ENCODE measurements at regions not wholly inside any gene's neighbourhood (a gene's known extent, or its start where the extent isn't known, plus 50 kb on each side); places are given as distances from the start of the nearest gene placed in this dataset.

GRCh38 chr20:11371831-11372230 is 545.9 kb upstream of the BTBD3 start:
- Histone ChIP-seq H3K9me3 (ENCODE audit: insufficient read depth, low read depth, low read length) (no peaks in the 10 kb centered on the region; the same call in 1 of the 2 replicates), H3K79me2 (ENCODE audit: insufficient read depth, low read length) (no peaks in the 10 kb centered on the region), H3K36me3 (ENCODE audit: insufficient read depth, low read length) (no peaks in the 10 kb centered on the region), H3K4me1 (ENCODE audit: insufficient read depth, low read length, poor library complexity, severe bottlenecking) (no peaks in the 10 kb centered on the region), H2AFZ (ENCODE audit: low read length) (no peak overlapping the region), H3K4me2 (ENCODE audit: low read depth, low read length, poor library complexity, severe bottlenecking) (no peak overlapping the region), H3K27me3 (ENCODE audit: insufficient read depth, low read length, poor library complexity, severe bottlenecking) (no peaks in the 10 kb centered on the region), H3K9me2 (replicated peaks; ENCODE audit: low read depth, low read length) (no peaks in the 10 kb centered on the region), H3K9ac (ENCODE audit: low read depth, low read length, poor library complexity, severe bottlenecking) (no peak overlapping the region), H4K20me1 (ENCODE audit: insufficient read depth, low read length, poor library complexity, severe bottlenecking) (no peaks in the 10 kb centered on the region), H3K4me3 (ENCODE audit: low read length, poor library complexity, severe bottlenecking) (no peak overlapping the region), H3F3A (ENCODE audit: low read depth) (no peaks in the 10 kb centered on the region)
- no peak for TF ChIP-seq EZH2phosphoT487 (IDR thresholded peaks at IDR 0.05; ENCODE audit: borderline replicate concordance)

DNA sequence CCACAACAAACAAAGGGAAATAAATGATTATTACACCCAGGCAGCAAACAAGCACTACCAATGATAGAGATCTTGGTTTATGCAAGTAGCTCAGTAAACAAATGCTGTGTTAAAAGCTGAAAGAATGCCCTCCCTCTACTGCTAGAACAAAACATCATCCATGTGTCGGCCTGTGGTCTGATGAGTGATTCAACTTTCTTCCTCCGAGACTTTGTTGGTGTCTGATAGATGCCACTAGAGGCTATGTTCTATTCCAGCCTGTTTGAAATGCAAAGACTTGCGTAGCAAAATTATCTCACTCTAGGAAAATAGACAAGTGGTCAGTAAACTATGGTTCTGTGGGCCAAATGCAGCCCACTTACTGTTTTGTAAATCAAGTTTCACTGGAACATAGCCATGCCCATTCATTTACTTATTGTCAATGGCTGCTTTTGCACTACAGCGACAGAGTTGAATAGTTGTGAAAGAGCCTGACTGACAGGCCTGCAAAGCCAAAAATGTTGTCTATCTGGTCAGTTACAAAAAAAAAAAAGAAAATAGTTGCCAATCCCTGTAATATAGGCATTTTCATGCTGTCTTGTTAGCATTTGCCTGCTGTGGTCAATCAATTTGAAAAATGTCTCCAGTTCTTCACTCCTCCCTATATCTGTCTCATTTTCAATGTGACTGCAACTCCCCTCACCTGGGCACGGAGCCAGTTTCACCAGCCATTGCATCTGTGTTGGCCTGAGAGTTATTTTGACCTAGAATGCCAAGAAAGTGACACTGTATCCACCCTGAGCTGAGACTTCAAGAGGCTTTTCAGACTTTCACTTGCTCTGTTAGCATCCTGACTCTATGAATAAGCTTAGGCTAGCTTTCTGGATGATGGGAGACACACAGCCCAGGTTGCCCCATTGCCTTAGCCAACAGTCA is 544.6 kb upstream of the BTBD3 start:
- no peak overlapping the region for H3K4me3 ChIP-seq (ENCODE audit: low read length, poor library complexity, severe bottlenecking)
- H3K9me3 ChIP-seq (ENCODE audit: insufficient read depth, low read depth, low read length): no peaks in the 10 kb centered on the region; the same call in 1 of the 2 replicates
- no peak overlapping the region for H3K4me2 ChIP-seq (ENCODE audit: low read depth, low read length, poor library complexity, severe bottlenecking)
- no peaks in the 10 kb centered on the region for H3K4me1 ChIP-seq (ENCODE audit: insufficient read depth, low read length, poor library complexity, severe bottlenecking)
- no peak for TF ChIP-seq EZH2phosphoT487 (IDR thresholded peaks at IDR 0.05; ENCODE audit: borderline replicate concordance)
- TF ChIP-seq, protein P1, sequence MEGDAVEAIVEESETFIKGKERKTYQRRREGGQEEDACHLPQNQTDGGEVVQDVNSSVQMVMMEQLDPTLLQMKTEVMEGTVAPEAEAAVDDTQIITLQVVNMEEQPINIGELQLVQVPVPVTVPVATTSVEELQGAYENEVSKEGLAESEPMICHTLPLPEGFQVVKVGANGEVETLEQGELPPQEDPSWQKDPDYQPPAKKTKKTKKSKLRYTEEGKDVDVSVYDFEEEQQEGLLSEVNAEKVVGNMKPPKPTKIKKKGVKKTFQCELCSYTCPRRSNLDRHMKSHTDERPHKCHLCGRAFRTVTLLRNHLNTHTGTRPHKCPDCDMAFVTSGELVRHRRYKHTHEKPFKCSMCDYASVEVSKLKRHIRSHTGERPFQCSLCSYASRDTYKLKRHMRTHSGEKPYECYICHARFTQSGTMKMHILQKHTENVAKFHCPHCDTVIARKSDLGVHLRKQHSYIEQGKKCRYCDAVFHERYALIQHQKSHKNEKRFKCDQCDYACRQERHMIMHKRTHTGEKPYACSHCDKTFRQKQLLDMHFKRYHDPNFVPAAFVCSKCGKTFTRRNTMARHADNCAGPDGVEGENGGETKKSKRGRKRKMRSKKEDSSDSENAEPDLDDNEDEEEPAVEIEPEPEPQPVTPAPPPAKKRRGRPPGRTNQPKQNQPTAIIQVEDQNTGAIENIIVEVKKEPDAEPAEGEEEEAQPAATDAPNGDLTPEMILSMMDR (conservative IDR thresholded peaks at IDR 0.05; ENCODE audit: low read length): no peak
- no peaks in the 10 kb centered on the region for H3F3A ChIP-seq (ENCODE audit: low read depth)
- H2AFZ ChIP-seq (ENCODE audit: low read length): no peak overlapping the region
- no peaks in the 10 kb centered on the region for H3K79me2 ChIP-seq (ENCODE audit: insufficient read depth, low read length)
- H3K9ac ChIP-seq (ENCODE audit: low read depth, low read length, poor library complexity, severe bottlenecking): no peak overlapping the region
- H4K20me1 ChIP-seq (ENCODE audit: insufficient read depth, low read length, poor library complexity, severe bottlenecking): no peaks in the 10 kb centered on the region
- no peaks in the 10 kb centered on the region for H3K36me3 ChIP-seq (ENCODE audit: insufficient read depth, low read length)
- H3K27me3 ChIP-seq (ENCODE audit: insufficient read depth, low read length, poor library complexity, severe bottlenecking): no peaks in the 10 kb centered on the region
- H3K9me2 ChIP-seq (replicated peaks; ENCODE audit: low read depth, low read length): no peaks in the 10 kb centered on the region

GRCh38 chr20:11375335-11375734 is 542.4 kb upstream of the BTBD3 start:
- H3K36me3 ChIP-seq (ENCODE audit: insufficient read depth, low read length): no peaks in the 10 kb centered on the region
- H3K9me2 ChIP-seq (replicated peaks; ENCODE audit: low read depth, low read length): no peaks in the 10 kb centered on the region
- H3K4me1 ChIP-seq (ENCODE audit: insufficient read depth, low read length, poor library complexity, severe bottlenecking): no peaks in the 10 kb centered on the region
- TF ChIP-seq, protein P1 (conservative IDR thresholded peaks at IDR 0.05; ENCODE audit: low read length): no peak
- TF ChIP-seq EZH2phosphoT487 (IDR thresholded peaks at IDR 0.05; ENCODE audit: borderline replicate concordance): no peak
- H3K9me3 ChIP-seq (ENCODE audit: insufficient read depth, low read depth, low read length): no peaks in the 10 kb centered on the region
- H3K4me2 ChIP-seq (ENCODE audit: low read depth, low read length, poor library complexity, severe bottlenecking): no peak overlapping the region
- H4K20me1 ChIP-seq (ENCODE audit: insufficient read depth, low read length, poor library complexity, severe bottlenecking): no peaks in the 10 kb centered on the region
- no peaks in the 10 kb centered on the region for H3K79me2 ChIP-seq (ENCODE audit: insufficient read depth, low read length)
- no peak overlapping the region for H2AFZ ChIP-seq (ENCODE audit: low read length)
- H3K4me3 ChIP-seq (ENCODE audit: low read length, poor library complexity, severe bottlenecking): no peak overlapping the region
- H3K9ac ChIP-seq (ENCODE audit: low read depth, low read length, poor library complexity, severe bottlenecking): no peak overlapping the region
- H3F3A ChIP-seq (ENCODE audit: low read depth): no peaks in the 10 kb centered on the region
- no peaks in the 10 kb centered on the region for H3K27me3 ChIP-seq (ENCODE audit: insufficient read depth, low read length, poor library complexity, severe bottlenecking)
